NCI-H526 treated with DMSO at 0.1 percent for 48 hours (cell line): ENCODE measurements at regions not wholly inside any gene's neighbourhood (a gene's known extent, or its start where the extent isn't known, plus 50 kb on each side); places are given as distances from the start of the nearest gene placed in this dataset.

ENCODE experiments used
- DNase-seq: peaks from one replicate; lab custom pipeline; 2025; lab: John Stamatoyannopoulos, UW

DNA sequence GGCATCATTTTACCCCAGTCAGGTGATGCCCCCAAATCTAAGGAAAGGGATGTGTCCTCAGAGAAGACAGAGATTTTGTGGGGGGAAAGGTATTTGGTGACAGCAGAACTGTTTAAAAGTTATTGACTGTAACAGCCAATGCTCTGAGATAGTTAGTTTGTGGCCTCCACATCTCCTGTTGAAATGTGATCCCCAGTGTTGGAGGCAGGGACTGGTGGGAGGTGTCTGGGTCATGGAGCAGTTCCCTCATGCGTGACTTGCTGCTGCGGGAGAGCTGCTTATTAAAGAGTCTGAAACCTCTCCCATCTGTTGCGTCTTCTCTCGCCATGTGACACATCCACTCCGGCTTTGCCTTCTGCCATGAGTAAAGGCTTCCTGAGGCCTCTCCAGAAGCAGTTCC lies 282.8 kb upstream of the FOXQ1 start:
- DNase-seq: no peak

DNA sequence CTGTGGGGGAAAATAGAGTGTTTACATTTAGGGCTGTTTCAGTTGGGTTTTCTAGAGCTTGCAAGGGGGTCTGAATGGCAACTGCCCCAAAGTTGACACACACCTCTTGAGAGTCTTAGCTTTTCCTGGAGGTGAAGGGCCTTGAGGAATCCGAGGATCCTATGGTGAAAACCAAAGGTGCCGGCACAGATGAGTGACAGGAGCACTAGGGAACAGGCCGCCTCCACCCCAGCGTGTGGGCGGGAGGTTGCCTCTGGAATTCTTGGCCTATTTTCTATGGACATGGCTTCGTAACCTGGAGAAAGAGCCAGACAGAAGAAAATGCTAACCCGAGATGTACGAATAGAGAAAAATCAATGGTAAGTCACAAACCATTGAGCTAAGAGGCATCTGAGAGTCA lies 283.2 kb upstream of the FOXQ1 start:
- DNase-seq: no peak

DNA sequence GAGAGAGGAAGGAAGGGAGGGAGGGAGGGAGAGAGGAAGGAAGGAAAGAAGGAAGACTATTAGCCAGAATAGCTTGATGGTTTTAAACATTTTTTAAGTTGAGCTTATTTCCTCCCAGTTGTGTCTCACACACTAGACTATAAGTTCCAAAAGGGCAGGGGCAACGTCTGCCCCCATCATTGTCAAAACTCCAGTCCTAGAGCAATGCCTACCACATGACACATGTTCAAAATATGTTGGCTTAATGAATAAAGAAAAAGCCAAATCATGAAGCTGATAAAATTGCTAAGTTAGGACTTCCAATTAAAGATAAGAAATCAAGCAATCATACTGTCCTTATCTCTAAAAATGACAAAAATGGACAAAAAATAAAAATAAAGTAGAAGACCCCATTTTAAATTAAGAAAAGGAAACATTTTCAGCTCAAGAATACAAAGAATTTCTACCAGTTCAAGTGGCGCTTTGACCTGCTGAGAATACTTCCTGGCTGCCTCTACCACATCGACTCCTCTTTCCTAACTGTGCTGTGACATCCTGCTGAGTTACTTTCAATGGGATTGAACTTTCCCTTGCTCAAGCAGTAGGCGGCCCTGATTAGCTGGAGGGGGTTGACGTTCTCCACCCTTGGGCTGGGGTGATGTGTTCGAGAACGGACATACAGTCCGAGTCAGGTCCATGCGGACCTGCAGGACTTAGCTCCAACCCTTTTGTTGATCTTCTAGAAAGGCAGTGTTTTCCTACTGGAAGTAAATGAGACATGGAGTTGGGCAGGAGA lies 283.9 kb upstream of the FOXQ1 start:
- DNase-seq: no peak

DNA sequence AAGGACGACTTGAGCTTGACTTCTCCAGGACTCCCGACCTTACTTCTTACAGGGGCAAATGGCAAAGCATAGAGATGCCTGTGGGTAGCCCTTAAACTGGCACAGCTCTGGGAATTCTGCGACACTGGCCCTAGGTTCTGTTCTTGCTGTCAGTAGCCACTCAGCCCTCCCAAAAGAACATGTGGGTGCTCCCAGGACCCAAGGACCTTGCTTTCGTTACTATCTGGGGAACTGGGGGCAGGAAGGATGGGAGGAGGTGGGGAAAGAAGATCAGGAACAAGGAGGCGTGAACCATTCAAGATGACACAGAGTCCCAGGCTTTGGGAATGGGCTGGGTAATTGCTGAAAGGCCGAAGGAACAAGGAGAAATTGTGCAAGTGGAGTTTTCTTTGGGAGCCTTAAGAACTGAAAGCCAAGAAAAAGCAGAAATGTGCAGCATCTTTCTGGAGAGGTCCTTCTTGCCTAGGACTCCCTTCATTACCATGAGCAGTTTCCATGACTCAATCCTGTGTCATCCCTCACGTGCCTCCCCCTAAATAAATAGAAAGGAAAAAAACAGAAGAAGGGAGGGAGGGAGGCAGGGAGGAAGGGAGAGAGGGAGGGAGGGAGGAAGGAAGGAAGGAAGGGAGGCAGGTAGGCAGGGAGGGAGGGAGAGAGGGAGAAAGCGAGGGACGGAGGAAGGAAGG lies 284.6 kb upstream of the FOXQ1 start:
- no peak for DNase-seq

DNA sequence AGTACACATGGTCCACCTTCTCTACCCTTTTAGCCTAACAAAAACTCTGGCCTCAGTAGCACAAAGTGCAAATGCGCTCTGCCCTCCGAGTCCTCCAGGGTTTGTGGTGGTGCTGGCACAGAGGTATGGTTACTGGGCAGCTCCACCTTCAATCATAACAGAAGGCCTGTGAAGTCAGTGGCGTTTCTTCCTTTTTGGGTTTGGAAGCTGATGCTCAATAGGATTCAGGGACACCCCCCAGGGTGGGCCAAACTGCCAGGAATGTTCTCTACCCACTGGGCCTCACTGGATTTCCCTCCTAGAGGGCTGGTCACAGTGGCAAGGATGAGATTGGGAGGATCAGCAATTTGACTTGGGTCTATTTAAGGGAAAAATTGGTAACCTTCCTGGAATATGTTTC lies 286.1 kb upstream of the FOXQ1 start:
- DNase-seq: no peak

DNA sequence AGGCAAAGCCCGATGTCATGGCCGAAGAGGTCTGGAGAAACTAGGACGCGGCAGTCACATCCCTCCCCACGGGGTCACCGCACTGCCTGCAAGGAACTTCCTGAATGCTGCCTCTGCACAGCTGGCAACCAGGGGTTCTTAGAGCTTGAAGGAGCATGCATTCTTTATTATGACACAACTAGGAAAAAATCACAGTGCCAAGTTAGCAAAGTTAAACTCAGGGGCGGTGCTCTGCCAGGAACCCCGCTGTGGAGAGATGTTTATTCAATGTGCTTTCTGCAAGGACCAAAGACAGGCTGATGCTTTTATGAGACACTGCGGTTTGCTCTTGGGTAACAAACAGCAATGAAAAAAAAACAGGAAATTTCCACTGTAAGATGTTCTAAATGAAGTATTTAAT lies 287.3 kb upstream of the FOXQ1 start:
- no peak for DNase-seq

DNA sequence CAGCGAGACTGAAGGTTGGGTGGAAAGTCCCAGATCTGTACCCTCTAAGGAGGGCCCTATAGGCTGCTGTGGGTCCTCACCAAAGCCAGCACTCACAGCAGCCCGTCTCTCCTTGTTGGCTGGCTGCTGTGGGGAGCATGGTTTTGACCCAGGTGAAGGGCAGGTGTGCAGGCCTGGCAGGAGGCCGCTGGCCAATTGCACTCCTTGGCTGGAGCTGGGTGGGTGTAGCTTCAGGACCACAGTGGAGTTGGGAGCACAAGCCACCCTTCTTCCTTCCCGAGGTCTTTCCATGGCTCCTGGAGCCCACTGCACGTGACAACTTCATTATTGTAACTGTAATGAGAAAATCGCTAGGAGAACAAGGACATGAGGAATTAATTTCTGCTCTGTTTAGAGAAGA lies 287.7 kb upstream of the FOXQ1 start:
- DNase-seq: no peak

DNA sequence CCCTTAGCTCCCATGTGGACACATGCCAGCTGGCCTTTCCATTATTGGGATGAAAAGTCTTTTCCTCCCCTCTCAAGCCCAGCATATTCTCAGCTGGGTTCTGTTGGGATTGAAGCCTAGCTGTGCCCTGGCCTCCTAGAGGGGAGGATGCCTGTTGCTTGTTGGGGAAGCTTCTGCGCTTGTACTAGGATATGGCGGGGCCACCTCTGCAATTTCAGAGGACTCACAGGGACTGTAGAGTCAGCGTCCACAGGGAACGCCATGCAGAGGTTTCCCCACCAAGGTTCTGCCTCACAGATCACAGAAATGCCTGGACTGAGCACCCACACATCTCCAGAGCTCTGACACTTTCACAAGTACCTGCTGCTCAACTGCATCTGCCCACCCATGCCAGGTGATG lies 288.7 kb upstream of the FOXQ1 start:
- DNase-seq: no peak

DNA sequence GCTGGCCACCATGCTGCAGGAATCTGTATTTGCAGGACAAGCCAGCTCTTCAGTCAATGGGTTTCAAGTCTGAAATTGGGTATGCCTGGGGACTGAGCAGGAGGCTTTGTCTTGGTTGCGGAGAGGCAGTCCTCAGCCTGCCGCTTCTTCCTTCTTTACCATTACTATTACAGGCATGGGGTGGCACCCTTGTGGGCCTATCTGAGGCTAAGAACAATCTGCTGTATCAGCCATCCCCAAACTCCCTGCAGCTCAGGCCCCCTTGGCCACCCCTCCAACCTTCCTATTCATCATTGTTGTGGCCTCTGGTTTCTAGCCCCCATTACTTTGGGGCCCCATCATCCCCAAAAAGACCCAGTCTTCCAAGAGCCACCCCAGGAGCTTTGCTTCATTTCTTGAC lies 289.2 kb upstream of the FOXQ1 start:
- DNase-seq: no peak

DNA sequence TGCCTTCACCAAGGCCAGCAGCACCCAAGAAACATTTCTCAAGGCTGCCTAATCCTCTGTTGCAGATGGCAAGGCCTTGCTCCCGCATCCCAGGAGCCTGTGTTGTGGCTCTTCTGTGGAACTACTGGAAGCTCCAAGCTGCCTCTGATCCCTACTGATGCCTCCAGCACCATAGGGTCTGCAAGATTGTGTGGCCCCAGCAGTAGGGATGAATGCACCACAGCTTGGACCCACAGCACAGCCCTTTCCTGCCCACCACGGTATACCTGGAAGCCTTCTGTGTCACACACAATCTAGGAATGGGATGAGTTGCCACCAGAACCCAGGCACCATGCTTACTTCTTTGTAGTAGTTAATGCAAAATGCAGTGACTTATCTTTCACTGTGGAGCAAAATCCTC lies 291.1 kb upstream of the FOXQ1 start:
- DNase-seq: no peak

DNA sequence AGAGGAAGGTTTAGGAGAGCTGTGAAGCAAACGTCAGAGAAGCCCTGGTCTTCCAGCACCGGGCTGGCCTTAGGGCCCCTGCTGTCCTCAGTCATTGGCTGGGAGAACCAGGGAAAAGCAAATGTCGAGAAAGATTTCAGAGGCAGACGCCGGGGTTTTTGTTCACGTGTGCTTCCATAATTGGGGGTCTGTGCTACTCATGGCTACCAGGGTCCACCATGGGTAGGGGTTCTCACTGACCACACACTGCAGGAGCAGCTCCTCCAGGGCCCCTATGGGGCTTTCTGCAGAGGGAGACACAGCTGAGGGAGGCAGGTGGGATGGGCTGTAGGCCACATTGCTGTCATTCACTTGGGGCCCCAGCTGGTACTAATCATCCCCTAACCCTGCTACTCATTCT lies 291.8 kb upstream of the FOXQ1 start:
- DNase-seq: no peak

DNA sequence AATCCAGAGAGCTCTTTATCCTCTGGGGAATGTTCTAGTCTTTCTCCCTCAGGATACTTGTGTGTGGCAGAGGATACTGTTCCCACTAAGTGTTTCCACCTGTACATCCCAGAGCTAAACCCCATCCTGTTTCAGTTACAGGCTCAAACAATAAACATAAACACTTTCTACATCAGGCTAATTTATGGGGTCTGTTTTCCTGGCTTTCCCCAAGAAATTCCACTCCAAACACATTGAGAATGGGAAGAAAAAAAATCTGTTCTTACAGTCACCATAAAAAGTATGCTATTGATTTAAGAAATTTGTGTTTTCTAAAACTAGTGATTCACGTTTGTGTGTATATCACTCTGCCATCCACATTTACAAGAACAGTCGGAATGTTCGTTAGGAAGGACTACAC lies 293.9 kb upstream of the FOXQ1 start:
- DNase-seq: no peak

DNA sequence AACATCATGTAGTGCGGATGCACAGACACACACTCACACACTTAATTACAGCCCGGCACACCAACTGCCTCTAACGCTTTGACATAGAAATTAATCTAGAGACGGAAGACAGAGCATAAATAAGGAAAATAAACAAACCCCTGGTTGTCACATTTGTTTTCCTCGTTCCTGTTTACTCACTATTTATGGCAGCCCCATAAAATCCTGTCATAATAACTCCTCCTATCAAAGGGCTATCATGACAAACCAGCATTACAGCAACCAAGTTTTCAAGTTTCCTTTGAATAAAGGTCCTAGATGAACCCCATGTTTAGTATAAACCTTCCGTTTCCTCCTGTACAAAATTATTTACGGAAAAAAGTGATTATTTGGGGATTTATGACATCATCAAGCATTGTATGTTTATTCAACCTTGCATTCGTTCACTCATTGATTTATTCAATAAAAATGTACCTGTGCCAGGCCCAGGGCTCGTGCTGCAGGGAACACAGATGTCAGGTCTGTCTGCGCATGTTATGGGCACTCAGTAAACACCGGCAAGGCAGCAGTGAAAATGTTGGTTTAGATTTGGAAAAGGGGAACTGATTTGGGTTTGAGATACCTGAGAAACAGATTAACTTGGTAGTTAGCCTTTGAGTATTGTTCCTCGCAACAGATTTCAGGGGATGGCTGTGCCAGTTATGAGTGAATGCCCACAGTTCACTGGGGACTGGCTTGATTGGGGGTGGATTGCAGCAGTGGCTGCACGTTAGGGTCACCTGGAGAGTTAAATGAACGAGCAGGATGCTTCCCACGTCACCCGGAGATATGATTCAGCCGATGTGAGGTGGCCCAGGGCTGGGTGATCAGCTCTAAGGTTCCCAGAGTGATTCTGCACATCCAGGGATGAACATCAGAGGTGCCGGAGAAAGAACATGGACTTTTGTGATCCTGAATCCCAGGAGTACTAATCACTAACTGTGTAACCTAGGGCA lies 295.3 kb upstream of the FOXQ1 start:
- DNase-seq: no peak

DNA sequence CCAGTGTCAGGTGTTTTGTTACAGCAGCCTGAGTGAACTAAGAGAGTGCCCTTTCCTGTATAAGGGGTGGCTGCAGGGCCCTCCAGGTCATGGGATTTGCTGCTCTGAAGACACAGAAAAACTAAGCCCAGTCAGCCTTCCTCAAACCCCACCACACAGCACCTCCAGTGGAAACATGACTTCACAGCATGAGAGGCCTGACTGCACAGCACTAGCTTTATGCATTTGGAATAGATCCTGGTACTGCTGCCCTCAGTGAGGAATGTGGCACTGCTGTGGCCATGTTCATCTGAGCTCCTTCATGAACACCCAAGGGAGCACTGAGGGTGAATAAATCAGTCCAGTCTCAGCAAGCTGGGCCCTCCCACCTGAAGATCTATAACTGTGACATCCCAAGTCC lies 296.1 kb upstream of the FOXQ1 start:
- DNase-seq: no peak

DNA sequence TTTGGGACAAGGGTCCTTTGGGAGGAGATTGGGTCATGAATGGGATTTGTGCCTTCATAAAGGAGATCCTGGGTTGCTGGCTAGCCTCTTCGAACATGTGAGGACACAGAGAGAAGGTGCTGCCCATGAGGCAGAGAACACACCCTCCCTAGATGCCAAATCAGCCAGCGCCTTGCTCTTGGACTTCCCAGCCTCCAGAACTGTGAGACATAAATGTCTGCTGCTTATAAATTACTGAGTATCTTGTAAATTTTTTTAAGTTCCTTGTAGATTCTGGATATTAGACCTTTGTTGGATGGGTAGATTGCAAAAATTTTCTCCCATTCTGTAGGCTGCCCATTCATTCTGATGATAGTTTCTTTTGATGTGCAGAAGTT lies 297.5 kb upstream of the FOXQ1 start:
- DNase-seq: no peak

DNA sequence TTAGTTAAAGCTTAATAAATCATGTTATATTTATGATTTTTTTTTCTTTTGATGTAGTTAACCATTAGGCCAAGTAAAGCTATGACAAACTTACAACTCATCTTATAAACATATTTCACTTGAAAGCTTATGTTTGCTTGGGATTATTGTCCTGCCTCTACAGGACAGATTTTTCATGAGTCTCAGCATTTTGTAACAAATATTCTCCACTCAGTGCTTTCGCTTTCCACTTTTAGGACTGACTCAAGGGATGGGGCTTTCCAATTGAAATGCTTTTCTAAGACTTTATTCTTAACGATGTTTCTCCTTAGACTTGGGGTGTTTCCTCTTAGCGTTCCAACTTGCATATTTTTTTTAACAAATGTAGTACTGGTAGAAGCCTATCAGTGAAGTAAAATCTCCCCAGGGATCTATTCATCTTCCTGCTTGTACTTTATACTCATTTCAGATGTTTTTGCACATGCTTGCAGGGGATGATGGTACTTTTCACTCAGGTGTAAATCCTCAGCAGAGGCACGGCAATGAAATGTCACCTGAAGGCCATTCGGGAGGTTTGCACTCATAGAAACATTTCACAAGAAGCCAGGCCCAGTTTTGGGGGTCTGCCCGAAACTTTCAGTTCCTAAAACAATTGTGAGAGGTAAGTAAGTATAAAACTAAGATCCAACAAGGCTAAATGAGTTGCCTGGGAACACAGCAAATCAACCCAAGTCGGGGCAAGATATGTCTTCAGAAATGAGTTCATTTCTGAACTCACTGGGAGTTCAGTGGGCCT lies 298.1 kb upstream of the FOXQ1 start:
- no peak for DNase-seq

DNA sequence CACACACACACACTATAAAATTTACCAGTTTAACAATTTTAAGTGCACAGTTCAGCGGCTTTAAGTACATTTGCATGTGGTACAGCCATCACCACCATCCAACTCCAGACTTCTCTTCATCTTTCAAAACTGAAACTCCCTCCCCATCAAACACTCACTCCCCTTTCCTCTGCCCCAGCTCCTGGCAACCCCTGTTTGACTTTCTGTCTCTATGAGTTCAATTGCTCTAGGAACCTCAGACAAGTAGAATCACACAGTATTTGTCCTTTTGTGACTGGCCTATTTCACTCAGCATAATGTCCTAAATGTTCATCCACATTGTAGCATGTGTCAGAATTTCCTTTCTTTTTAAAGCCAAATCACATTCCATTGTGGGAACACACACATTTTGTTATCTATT lies 302.8 kb upstream of the FOXQ1 start:
- DNase-seq: no peak

DNA sequence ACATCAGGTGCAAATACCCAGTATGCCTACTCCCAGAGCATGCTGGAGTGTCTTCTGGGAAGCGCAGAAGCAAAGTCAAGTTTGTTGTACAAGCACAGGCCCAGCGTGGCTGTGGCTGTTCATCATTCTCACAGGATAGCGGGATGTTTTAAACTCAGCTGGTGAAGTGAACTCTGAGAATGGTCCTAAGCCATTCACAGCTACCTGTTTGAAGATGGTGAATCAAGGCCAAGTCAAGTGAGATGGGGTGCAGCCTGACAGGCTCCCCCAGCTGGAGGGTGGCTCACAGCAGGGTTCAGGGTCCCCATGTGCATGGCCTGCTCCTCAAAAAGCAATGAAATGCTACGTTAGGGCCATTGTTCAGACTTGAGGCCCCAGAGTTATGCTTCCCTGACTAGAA lies 304.7 kb upstream of the FOXQ1 start:
- DNase-seq: no peak

DNA sequence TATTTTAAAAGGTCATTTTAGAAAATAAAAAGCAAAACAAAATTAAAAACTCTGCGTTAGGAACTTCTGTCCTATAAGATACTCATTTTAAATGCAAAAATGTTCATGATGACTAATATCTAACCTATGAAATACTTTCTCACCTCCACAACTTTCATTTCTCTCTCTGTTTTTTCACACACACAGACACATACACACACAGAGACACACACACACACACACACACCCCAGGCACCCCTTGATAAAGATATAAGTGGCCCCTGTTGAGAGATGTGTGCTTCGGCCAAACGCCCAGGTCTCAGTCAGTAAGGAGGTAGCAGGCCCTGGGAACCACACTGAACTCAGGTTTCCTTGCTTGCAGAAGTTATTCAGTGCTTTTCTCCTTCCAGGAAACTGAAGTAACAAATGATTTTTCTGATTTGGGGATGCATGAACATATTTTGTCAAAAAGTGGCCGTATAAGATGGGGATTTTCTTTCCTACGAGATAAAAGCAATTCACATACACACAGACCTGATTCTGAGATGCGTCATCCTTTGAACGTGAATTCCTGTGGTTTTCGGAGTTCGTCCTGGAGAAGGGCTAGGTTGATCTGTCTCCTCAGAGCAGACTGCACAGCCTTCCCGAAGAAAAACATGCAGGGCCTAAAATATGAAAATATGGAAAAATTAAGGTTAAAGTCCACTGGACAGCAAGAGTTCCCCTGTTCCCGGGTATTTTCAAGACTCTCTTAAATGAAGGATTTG lies 306.8 kb upstream of the FOXQ1 start:
- DNase-seq: no peak

DNA sequence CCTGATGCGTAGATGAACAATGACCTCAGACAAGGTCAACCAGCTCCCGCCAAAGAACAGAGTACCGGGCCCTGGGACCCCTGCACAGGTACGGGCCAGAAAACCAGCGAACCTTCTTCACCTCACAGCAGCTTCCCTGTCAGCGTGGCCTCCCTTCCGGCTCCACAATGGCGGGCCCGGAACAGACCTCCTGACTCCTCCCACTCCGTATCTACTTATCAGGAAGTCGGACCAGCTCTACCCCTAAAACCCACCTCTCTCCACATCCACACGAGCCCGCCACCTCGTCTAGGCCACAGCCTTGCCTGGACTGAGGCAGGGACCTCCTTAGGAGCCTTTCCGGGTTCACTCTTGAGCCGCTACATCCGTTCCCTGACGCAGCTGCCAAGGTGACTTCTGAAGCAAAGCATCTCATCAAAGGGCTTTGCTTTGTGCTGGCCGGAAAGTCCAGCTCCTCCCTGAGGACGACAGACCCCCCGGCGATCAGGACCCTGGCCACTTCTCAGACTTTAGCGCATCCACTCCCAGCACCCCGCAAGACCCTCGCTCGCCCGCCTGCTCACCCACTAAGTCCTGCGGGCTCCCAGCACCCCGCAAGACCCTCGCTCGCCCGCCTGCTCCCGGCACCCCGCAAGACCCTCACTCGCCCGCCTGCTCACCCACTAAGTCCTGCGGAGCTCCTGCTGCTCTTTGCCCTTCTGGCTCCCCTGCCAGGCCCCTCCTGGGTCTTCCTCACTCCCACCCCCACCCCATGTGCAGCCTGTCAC lies 308.3 kb upstream of the FOXQ1 start:
- DNase-seq: no peak

DNA sequence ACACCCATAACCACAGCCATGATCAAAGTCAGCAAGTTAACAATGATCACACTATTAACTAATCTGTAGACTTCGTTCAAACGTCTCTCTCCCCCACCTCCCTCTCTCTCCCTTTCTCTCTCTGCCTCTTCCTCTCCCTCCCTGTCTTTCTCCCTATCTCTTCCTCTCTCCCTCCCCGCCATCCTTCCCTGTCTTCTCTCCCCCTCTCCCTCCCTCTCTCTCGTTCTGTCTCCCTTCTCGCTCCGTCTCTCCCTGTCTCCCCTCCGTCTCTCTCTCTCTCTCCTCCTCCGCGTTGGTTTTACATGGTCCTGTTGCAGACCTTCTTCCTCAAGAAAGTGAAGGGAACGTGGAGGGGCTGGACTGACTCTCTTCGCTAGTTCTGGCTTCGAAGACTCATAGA lies 308.9 kb upstream of the FOXQ1 start:
- no peak for DNase-seq
